GM19035 (cell line): ENCODE measurements at regions not wholly inside any gene's neighbourhood (a gene's known extent, or its start where the extent isn't known, plus 50 kb on each side); places are given as distances from the start of the nearest gene placed in this dataset.
"Not testable (repeated sequence)": the region's sequence is repeated elsewhere in the genome, so short reads cannot be mapped to it uniquely, and the experiment has no call there.

Source experiments
- ATAC-seq: cut with Tn5 transposase; IDR thresholded peaks from one replicate; pipeline ENCODE4 v1.9.1; 2021; ENCODE audit not compliant: unreplicated experiment

DNA sequence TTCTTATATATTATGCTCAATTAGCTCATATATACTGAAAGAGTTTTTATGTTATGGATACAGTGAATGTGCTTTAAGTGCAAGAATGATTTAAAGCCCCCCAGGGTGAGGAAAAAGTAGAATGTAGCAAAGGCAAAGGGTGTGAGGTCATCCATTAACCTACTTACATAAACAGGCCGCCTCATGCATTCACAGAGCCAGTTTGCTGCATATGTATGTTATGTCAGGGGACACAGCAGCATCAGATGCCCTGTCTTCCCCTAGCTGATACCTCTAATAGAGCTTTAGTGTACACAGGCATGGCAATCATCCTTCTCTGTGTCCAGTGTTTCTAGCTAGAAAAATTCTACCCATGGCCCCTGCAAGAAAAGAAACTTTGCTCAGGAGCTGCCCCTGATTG lies 187.8 kb upstream of the FSHR start:
- ATAC-seq = no peak

DNA sequence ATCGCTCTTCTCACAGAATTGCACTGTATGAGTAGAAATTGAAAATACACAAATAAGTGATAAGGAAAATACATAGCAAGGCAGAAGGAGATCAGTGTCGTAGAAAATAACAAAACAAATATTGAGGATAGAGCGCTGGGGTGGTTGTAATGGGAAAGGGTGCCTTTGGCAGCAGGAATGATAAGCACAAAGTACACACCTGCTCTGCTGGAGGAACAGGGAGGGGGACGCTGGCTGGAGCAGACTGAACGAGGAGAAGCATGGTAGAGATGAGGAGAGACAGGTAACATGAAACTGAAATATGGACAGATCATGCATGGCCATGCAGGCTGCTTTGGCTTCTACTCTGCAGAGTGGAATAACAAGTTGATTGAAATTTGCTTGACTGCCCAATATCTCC lies 181.2 kb upstream of the FSHR start:
- ATAC-seq = no peak

DNA sequence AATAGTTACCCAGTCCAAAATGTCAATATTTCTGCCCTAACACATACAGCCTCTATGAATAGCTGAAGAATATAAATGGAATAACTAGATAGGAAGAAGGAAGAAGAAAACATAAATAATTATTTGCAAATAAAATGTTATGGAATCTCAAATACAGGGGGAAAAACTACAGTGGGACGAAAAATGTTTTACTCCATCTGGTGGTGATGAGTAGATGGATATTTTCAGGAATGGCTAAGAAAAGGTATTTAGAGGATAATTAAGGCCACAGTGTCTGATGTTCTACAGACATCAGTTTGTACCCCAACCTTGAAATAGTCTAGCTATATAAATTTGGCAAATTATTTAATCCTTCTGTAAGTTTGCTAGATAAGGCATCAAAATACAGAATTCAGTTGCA lies 178.1 kb upstream of the FSHR start:
- no peak for ATAC-seq

DNA sequence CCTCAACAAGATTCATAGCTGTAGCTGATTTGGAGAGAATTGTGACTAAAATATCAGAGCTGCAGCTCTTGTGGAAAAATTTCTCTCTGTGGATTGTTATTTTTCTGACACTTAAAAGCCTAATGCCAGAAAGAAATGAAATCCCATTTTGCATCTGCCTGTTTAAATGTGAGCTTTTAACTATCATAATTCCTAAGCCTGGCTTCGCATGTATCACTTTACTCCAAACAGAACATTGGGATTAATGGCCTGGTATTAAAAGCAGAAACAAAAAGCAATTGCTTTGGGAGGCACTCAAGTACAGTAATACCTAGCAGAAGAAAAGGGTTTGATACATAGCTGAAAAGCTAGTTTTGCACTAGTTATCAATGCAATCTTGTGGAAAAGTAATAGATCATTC lies 164.2 kb upstream of the FSHR start:
- no peak for ATAC-seq

DNA sequence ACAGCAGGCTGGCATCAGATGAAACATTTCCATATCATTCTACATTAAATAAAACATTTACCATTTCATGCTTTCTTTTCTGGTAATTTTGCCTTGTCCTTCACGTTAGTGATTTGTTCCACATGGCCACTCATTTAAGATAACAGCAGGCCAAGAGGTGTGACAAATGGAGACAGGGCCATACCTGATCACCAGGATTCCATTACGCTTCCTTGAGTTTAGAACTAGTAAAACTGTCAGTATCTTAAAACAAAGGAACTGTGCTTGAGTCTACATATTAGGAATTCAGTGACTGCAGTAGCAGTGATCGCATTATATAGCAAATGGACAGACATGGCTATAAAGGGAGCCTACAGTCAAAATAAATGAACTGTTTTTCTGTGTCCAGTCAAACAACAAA lies 155.1 kb upstream of the FSHR start:
- no peak for ATAC-seq

DNA sequence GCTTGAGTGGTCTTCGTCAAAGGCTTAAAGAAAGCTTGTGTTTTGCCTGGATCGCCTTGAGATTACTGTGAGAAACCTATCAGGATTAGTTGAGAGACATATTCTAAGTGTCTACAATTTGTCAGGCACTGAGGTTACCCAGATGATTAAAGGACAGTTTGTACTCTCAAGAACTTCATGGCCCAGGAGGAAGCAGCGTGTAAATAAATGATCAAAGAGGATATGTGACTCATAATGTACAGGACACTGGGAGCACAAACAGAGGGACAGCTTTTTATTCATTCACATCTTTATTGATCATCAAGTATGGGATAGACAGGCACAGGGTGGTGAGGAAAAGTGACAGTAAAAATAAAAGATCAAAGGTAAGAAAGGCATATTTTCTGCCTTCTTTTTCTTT lies 152.6 kb upstream of the FSHR start:
- ATAC-seq = no peak

DNA sequence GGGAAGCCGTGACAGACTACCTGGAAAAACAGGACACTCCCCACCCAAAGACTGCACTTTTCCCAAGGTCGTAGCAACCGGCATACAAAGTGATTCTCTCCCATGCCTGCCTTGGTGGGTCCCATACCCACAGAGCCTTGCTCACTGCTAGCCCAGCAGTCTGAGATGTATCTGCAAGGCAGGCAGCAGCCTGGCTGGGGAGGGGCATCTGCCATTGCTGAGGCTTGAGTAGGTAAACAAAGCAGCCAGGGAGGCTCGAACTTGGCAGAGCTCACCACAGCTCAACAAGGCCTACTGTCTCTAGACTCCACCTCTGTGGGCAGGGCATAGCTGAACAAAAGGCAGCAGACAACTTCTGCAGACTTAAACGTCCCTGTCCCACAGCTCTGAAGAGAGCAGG lies 144.4 kb upstream of the FSHR start:
- not testable (repeated sequence) for ATAC-seq

DNA sequence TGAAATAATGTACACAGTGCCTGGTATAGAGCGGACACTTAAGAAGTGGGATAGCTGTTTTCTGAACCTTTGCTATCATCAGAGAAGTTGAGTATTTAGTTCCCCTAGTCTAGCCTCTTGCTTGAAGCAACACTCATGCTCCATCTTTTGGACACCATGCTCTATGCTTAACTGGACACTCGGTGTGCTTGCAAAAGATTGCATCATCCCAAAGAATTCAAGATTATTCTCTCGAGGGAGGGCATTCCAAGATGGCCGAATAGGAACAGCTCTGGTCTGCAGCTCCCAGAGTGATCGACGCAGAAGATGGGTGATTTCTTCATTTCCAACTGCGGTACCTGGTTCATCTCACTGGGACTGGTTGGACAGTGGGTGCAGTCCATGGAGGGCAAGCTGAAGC lies 143.9 kb upstream of the FSHR start:
- ATAC-seq = no peak

DNA sequence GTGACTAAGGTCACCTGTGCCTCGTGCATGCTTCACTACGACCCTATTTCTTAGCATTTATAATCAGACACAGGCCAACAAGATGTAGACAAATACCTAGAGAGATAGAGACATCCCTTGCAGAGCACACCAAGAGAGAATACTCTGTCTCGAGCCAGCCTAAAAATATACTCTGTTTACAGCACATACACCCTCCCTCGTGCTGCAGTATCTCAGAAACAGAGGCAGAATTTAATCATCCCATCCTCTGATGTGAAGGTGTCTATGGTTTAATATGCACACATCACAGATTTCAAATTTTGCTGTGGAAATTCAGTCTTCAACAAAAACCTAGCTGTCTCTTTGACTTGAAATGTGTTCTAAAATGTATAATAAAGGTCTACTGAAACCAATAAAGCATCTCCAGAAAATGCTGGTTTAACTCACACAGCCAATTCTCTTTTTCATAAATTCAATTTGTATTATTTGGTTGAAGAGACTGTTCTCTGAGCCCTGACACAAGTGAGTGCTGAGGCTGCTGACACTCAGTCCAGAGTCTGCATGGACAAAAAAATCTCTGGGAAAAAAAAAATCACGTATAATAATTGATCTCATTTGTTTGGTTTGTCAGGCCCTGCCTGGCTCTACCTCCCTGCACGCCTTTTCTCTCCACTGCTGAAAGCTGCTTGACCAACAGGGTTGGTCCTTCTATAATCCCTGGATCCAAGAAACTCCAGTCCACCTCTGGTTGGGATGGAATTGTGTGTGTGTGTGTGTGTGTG lies 142.0 kb upstream of the FSHR start:
- ATAC-seq = no peak

DNA sequence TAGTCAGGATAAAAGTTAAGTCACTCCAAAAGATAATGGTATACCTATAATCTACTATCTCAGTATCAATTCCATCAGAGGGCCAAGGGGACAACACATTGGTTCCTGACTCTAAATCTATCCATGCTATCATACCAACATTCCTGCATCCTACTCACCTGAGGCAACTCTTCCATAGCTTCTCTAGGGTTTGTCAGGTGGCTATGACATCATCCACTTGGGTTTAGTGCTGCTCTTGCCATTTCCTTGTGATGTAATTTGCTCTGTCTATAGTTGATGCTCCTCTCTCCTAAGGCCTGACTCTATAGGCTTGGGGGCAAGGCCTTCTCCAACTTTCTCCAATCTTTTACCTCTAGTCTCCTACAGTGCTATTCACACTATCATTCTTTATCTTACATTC lies 139.9 kb upstream of the FSHR start:
- ATAC-seq = no peak

DNA sequence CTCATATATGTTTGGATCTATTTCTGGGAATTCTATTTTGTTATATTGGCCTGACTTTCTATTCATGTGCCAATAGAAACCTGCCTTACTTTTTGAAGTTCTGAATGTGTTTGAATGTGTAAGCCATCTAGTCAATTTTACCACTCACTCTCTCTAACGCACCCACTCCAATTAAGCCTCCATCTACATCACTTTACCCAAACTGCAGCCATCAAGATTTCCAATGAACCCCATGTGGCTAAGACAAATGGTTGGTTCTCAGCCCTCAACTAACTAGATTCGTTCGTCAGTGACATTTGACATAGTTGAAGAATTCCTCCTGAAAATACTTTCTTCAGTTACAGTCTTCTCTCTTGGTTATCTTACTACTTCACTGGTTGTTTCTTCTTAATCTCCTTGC lies 137.3 kb upstream of the FSHR start:
- ATAC-seq = no peak

DNA sequence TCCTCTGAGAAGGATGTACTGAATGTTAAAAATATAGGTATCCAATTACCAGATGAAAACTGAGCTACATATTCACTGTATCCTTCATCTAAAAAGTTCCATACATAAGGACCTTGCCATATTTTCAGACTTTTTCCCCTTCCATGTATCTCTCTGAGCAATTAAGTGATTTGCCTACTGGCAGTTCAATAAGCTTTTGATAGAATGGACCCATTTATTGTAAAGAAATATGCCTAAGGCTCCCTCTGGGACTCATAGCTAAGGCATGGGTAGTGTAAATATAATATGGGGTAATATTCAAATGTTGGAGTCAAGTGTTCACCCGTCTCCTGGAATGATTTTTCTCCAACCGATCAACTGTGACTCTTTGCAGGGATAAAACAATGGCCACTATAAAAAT lies 135.4 kb upstream of the FSHR start:
- no peak for ATAC-seq

DNA sequence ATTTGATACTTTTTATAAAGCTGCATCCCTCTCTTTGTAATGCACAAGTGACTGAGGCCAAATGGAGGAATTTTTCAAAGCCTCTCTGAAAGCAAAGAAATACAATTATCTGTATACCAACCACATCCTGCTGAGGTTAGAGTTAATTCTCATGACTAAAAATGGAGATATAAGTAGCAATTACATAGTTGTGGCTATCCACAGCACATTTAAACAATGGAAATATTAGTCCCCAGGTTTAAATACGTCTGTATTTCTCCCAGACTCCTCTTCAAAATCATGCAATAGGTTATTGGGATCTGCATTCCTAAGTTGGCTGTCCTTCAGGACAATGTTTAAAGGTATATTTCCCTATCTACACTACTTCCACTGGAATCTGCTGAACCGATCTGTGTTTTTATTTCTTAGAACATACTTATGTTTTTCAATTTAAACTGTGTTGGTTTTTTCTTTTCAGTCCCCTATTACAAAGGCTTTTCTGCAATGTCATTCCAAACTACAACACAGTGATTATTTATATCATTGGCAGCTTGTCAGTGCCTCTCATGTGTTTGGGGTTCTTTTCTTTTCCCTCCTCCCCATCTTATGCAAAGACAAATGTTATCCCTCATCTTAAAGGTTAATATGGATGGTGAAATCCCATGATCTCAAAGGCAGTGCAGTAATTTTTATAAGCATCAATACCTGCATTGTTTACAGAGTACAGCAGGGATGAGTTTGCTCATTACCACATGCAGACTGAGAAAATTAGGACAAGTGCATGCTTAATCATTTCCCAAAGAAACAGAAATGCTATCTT lies 134.8 kb upstream of the FSHR start:
- ATAC-seq = no peak

DNA sequence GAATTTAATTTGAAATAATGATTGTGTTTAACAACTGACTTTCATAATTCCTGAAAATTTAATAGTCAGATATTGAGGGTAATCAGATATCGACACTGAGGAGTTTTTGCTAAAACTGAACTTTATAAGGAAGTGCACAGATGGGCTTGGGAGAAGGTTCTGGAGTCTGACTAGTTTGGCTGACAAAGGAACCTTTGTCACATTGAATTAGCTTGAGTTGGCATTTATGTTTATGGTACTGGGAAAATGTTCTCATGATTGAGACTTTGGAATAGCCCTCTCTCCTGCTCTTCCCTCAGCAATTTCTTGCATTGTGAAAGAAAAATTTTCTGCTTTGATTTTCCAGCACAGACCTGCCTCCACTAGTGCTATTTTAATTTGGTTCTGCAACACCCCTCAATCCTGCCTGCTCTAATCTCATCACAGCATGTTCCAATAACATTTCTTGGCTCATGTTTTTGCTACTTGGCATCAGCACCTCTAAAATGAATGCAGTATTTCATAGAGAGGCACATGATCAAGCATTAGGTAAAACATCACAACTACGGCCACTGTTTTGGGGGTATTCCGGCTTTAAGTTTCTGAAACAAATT lies 133.9 kb upstream of the FSHR start:
- ATAC-seq = no peak

DNA sequence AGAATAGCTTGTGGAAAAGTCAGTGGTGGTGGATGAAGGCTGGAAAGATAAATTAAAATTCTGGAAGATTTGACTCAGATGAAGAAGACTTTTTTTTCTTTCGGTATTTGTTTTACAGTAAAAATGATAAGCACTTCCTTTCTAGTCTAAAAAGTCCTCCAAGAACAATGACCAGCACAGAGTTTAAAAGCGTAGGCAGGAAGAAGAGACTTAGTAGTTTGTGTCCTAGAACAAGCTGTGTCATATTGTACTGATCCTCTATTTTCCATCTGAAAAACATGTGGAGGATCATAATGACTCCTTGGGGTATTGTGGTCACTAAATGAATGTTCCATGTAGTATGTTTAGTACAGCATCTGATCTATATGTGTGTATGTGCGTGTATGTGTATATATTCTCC lies 132.4 kb upstream of the FSHR start:
- ATAC-seq = no peak

DNA sequence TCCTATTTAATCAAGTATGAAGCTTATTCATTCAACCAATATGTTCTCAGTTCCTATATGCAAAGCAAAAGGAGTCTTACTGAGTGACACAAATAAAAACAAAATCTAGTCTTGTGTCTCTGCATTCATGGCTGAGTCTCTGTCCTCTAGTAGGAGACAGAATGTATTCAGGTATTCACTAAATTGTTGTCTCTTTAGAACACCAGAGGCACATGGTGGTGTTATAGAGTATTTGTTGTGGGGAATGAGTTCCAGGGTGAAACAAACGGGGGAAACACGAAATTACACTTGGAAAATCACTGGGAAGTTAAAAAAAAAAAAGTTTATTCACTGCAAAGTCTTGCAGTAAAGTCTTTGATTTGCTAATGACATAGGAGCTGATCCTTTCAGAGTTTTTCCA lies 131.7 kb upstream of the FSHR start:
- ATAC-seq = no peak

DNA sequence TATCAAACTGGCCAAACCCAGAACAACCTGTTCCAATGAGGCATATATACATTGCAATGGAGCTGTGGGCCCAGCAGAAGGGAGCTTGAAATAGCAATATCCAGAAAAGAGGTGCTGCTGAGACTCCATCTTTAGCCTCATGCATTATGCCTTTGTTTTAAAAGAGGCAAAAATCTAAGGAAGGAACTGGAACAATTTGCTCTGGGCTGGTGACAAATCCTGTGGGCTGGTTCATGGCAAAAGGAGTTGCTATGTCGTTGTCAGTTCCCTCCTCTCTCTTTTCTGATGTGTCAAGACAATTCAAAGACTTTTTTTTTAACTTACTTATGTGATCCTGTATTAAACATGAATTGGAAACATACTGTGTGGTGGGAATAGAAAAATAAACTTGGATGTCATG lies 124.2 kb upstream of the FSHR start:
- no peak for ATAC-seq

DNA sequence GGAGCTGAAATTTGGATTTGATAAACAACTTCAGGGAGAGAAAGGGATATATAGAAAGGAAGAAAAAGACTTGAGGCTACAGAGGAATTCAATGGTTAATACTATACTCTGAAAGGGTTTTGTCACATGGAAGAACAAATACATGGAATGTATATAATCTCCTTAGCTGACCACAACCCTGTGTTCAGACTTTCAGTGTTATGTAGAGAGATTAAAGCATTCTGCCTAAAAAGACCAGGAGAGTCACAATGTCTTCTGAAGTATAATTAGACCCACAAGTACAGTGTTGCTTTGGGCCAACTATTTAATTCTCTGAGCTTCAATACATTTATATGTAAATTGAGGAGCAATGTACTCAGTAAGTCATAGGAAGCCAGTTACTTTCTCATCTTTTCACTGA lies 123.8 kb upstream of the FSHR start:
- ATAC-seq = no peak

DNA sequence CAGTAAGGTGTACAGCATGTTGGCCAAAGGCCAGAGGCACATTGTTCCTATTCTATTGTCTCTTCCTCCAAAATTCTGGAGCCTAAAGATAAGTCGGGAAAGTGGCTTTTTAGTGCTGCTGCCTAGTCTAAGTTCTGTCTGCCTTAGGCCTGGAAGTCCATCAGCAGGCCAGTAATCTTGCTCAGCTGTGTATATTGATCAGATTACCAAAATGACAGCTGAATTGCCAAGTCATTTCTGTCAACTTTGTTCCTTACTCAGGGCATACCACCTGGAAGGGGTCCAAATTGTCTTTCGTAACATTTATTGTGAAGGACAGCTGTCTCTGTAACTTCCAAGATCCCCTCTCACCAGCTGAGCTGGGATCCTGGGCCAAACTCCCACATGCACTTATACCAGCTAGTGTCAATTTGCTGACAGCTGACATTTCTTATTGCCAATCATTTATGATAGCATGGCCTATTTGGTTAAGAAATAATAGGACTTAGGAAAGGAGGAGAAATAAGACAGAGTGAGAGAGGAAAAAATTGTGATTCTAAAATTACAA lies 116.8 kb upstream of the FSHR start:
- ATAC-seq = no peak

DNA sequence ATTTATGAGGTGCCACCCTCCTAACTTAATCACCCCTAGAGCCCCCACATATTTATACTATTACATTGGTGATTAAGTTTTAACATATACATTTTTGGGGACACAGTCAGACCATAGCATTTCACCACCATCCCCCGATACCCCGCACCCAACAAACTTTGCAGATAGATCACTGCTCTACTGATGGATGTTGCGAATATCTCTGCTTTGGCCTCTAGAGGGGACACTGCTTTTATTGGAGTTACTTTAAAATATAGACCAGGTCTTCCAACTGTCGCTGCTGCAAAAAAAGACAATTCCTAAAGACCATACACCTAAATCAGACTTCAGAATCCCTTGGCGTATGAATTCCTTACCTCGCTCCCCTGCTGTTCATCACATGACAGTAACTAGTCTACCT lies 115.8 kb upstream of the FSHR start:
- no peak for ATAC-seq

DNA sequence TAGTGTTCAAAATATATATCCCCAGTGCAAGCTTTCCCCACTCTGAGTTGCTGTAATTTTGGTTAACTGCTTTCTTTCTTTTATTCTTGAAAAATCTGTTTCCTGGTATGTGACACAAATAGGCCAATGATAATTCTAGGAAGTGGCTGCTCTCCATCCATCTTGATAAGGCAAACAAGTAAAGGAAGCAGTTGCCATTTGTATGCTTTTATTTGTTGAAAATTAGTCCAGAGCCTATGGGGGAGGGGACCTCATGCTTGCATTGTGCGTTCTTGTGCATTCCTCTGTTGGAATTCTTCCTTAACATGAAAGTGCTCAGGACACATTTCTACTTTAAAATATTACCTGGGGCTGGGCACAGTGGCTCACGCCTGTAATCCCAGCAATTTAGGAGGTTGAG lies 111.2 kb upstream of the FSHR start:
- ATAC-seq = no peak
